ENCODE measurements at regions not wholly inside any gene's neighbourhood (a gene's known extent, or its start where the extent isn't known, plus 50 kb on each side); places are given as distances from the start of the nearest gene placed in this dataset.

DNA sequence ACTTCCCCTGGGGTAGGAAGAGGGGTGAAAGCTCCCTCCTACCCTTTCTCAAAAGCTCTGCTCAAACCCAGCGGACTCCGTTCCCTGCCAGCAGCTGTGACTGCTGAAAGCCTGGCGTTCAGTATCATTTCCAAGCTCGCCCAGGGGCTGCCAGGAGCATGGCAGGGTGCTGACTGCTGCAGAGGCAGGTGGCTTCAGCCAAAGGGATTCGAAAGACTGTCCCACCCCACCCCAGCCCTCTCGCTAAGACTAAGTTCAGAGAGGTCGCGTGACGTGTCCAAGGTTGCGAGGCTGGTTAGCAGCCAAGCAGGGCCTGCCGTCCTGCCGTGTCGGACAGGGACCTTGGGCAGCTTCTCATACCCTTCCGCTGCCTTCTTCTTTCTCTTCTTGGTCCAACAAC, 72.3 kb upstream of the RAB12 start:
- intact Hi-C loops (cut with micrococcal nuclease; ENCODE audit: unreplicated experiment) (no loop called here), in situ Hi-C loops (cut with HindIII; ENCODE audit: extremely low pct_ligation_motif_present, low pct_unique_long_range_greater_than_20kb) (no loop called here)
- H3K27ac ChIP-seq (ENCODE audit: extremely low read length, insufficient read depth, low read length) = no peak overlapping the region
- BruUV-seq (replicated peaks) = no TSS peak
- H3K4me3 ChIP-seq (replicated peaks in 1 of 3; ENCODE audit: insufficient read depth in 1 of 3, low read depth in 2 of 3, low read length in 3 of 3) = no peak overlapping the region
- no peak overlapping the region for H3K4me2 ChIP-seq (ENCODE audit: low read depth, low read length)
- ATAC-seq (no peak), FAIRE-seq (no peak), DNase-seq (ENCODE audit: low spot score) (no peak)
- ChIA-PET POLR2A (no interaction called here), CTCF (ENCODE audit: low intra/inter-chr PET ratio, low total read pairs) (no interaction called here)
- no peak overlapping the region for H2AFZ ChIP-seq (ENCODE audit: low read length)
- WGBS (ENCODE audit: low lambda C conversion rate) = 77% methylated on average over 12 of the region's 14 CpGs
- no peaks in the 10 kb centered on the region for H3K36me3 ChIP-seq (replicated peaks in 1 of 2; ENCODE audit: control insufficient read depth in 1 of 2, insufficient read depth in 2 of 2, low read length in 2 of 2)
- no peaks in the 10 kb centered on the region for H4K20me1 ChIP-seq (ENCODE audit: insufficient read depth, low read length)
- H3K27me3 ChIP-seq (ENCODE audit: control insufficient read depth in 1 of 2, insufficient read depth in 2 of 2, low read length in 2 of 2) = no peaks in the 10 kb centered on the region; a peak in 1 of 5 replicates
- H3K9me3 ChIP-seq (ENCODE audit: low read length) = peaks cover 9% of the 10 kb centered on the region; the same call in 1 of the 2 replicates
- no peaks in the 10 kb centered on the region for H3K79me2 ChIP-seq (ENCODE audit: insufficient read depth, low read length)
- TF ChIP-seq ZNF891 (CRISPR knock-in tag; IDR thresholded peaks at IDR 0.05) = no peak
- no peak for TF ChIP-seq ZBTB38 (CRISPR knock-in tag; IDR thresholded peaks at IDR 0.05)
- TF ChIP-seq, protein P1, sequence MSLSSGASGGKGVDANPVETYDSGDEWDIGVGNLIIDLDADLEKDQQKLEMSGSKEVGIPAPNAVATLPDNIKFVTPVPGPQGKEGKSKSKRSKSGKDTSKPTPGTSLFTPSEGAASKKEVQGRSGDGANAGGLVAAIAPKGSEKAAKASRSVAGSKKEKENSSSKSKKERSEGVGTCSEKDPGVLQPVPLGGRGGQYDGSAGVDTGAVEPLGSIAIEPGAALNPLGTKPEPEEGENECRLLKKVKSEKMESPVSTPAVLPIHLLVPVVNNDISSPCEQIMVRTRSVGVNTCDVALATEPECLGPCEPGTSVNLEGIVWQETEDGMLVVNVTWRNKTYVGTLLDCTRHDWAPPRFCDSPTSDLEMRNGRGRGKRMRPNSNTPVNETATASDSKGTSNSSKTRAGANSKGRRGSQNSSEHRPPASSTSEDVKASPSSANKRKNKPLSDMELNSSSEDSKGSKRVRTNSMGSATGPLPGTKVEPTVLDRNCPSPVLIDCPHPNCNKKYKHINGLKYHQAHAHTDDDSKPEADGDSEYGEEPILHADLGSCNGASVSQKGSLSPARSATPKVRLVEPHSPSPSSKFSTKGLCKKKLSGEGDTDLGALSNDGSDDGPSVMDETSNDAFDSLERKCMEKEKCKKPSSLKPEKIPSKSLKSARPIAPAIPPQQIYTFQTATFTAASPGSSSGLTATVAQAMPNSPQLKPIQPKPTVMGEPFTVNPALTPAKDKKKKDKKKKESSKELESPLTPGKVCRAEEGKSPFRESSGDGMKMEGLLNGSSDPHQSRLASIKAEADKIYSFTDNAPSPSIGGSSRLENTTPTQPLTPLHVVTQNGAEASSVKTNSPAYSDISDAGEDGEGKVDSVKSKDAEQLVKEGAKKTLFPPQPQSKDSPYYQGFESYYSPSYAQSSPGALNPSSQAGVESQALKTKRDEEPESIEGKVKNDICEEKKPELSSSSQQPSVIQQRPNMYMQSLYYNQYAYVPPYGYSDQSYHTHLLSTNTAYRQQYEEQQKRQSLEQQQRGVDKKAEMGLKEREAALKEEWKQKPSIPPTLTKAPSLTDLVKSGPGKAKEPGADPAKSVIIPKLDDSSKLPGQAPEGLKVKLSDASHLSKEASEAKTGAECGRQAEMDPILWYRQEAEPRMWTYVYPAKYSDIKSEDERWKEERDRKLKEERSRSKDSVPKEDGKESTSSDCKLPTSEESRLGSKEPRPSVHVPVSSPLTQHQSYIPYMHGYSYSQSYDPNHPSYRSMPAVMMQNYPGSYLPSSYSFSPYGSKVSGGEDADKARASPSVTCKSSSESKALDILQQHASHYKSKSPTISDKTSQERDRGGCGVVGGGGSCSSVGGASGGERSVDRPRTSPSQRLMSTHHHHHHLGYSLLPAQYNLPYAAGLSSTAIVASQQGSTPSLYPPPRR (CRISPR knock-in tag; IDR thresholded peaks at IDR 0.05; ENCODE audit: borderline replicate concordance) = no peak
- no peak for TF ChIP-seq BHLHE40 (IDR thresholded peaks at IDR 0.05; ENCODE audit: low read length)
- TF ChIP-seq, protein P2, sequence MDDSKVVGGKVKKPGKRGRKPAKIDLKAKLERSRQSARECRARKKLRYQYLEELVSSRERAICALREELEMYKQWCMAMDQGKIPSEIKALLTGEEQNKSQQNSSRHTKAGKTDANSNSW (CRISPR knock-in tag; IDR thresholded peaks at IDR 0.05; ENCODE audit: borderline replicate concordance) = no peak
- no peak for TF ChIP-seq JUND (CRISPR knock-in tag; IDR thresholded peaks at IDR 0.05)
- no peak for TF ChIP-seq ETV5 (CRISPR knock-in tag; IDR thresholded peaks at IDR 0.05; ENCODE audit: borderline replicate concordance)
- TF ChIP-seq ZZZ3 (CRISPR knock-in tag; IDR thresholded peaks at IDR 0.05; ENCODE audit: borderline replicate concordance) = no peak
- no peak for TF ChIP-seq HCFC1 (IDR thresholded peaks at IDR 0.05; ENCODE audit: low read depth, low read length)
- no peak for TF ChIP-seq KLF15 (CRISPR knock-in tag; IDR thresholded peaks at IDR 0.05; ENCODE audit: borderline replicate concordance)
- no peak for TF ChIP-seq ZNF253 (CRISPR knock-in tag; IDR thresholded peaks at IDR 0.05; ENCODE audit: borderline replicate concordance)
- TF ChIP-seq ZNF451 (CRISPR knock-in tag; IDR thresholded peaks at IDR 0.05) = no peak
- TF ChIP-seq NFKBIZ (CRISPR knock-in tag; IDR thresholded peaks at IDR 0.05) = no peak
- no peak for TF ChIP-seq SRSF9 (IDR thresholded peaks at IDR 0.05; ENCODE audit: borderline replicate concordance, insufficient read depth, low read depth, low read length, poor library complexity, severe bottlenecking)
- TF ChIP-seq POGK (CRISPR knock-in tag; conservative IDR thresholded peaks at IDR 0.05) = no peak
- TF ChIP-seq ZMYM4 (CRISPR knock-in tag; IDR thresholded peaks at IDR 0.05) = no peak
- TF ChIP-seq, protein P3, sequence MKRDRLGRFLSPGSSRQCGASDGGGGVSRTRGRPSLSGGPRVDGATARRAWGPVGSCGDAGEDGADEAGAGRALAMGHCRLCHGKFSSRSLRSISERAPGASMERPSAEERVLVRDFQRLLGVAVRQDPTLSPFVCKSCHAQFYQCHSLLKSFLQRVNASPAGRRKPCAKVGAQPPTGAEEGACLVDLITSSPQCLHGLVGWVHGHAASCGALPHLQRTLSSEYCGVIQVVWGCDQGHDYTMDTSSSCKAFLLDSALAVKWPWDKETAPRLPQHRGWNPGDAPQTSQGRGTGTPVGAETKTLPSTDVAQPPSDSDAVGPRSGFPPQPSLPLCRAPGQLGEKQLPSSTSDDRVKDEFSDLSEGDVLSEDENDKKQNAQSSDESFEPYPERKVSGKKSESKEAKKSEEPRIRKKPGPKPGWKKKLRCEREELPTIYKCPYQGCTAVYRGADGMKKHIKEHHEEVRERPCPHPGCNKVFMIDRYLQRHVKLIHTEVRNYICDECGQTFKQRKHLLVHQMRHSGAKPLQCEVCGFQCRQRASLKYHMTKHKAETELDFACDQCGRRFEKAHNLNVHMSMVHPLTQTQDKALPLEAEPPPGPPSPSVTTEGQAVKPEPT (CRISPR knock-in tag; IDR thresholded peaks at IDR 0.05; ENCODE audit: low read depth) = no peak
- no peaks in the 10 kb centered on the region for H3K4me1 ChIP-seq (ENCODE audit: insufficient read depth, low read length)
- no peak overlapping the region for H3K9ac ChIP-seq (ENCODE audit: insufficient read depth, low read depth, low read length)

All from HepG2 (cell line).